HEK293 (cell line): ENCODE measurements at regions not wholly inside any gene's neighbourhood (a gene's known extent, or its start where the extent isn't known, plus 50 kb on each side); places are given as distances from the start of the nearest gene placed in this dataset.

Experiments
- CTCF ChIA-PET: fragments of 350-600 bp; formaldehyde crosslinking; extraction: SDS; loops from one replicate; lab custom pipeline; 2021; ENCODE audit warnings: antibody characterized with exemption; lab: Yijun Ruan, JAX
- POLR2A ChIA-PET: fragments of 300-600 bp; formaldehyde crosslinking; extraction: SDS; loops from one replicate; lab custom pipeline; 2020; ENCODE audit warnings: antibody characterized with exemption, inconsistent platforms; lab: Yijun Ruan, JAX
- H3K27ac ChIP-seq: fragments of 200-500 bp; sonication (Bioruptor generic); 2 replicates; pipeline ENCODE4 v1.5.1; 2014; ENCODE audit warnings: low read depth, low read length, control low read depth, inconsistent platforms; ENCODE audit errors: extremely low read depth
- H3K36me3 ChIP-seq, 2 experiments: fragments of 200-500 bp in 1 of 2; sonication (Bioruptor generic) in 1 of 2; 1 replicate in 1 of 2; 2 replicates in 1 of 2; pipeline ENCODE4 v1.5.1; 2014 to 2017; ENCODE audit warnings: inconsistent platforms in 2 of 2, low read length in 2 of 2; ENCODE audit not compliant: control insufficient read depth in 2 of 2, insufficient read depth in 1 of 2
- H3K4me1 ChIP-seq: fragments of 200-500 bp; sonication (Bioruptor generic); 2 replicates; pipeline ENCODE4 v1.5.1; 2014; ENCODE audit warnings: mild to moderate bottlenecking, low read length, inconsistent platforms; ENCODE audit not compliant: control insufficient read depth, insufficient read depth
- H3K4me3 ChIP-seq: 2 replicates; pipeline ENCODE4 v1.5.1; 2011; ENCODE audit warnings: low read depth, mild to moderate bottlenecking, control low read depth, low read length, moderate library complexity
- H3K9me3 ChIP-seq: fragments of 200-500 bp; sonication (Bioruptor generic); 2 replicates; pipeline ENCODE4 v1.5.1; 2014; ENCODE audit warnings: low read depth, low read length, inconsistent platforms; ENCODE audit not compliant: control insufficient read depth, insufficient read depth
- AEBP2 ChIP-seq: fragments of 450-650 bp; formaldehyde crosslinking; IDR thresholded peaks from 2 replicates; pipeline ENCODE4 v1.5.1; 2016; ENCODE audit warnings: missing biosample characterization, missing genetic modification characterization, borderline replicate concordance
- HOXA7 ChIP-seq: sonication (generic); formaldehyde crosslinking; IDR thresholded peaks from 2 replicates; pipeline ENCODE4 v1.8.1; 2022; ENCODE audit warnings: missing genetic modification reagents, borderline replicate concordance
- KLF16 ChIP-seq: fragments of 450-650 bp; formaldehyde crosslinking; IDR thresholded peaks from 2 replicates; pipeline ENCODE4 v1.5.1; 2017; ENCODE audit warnings: missing biosample characterization, missing genetic modification characterization
- MYNN ChIP-seq: fragments of 450-650 bp; formaldehyde crosslinking; IDR thresholded peaks from 2 replicates; pipeline ENCODE4 v1.5.1; 2016; ENCODE audit warnings: missing biosample characterization, missing genetic modification characterization, borderline replicate concordance
- PRDM1 ChIP-seq: fragments of 450-650 bp; formaldehyde crosslinking; IDR thresholded peaks from 2 replicates; pipeline ENCODE4; 2016; ENCODE audit warnings: missing biosample characterization, missing genetic modification characterization
- PRDM2 ChIP-seq: fragments of 450-650 bp; formaldehyde crosslinking; IDR thresholded peaks from 2 replicates; pipeline ENCODE4 v1.5.1; 2016; ENCODE audit warnings: missing biosample characterization, missing genetic modification characterization, borderline replicate concordance
- RBAK ChIP-seq: fragments of 450-650 bp; formaldehyde crosslinking; IDR thresholded peaks from 2 replicates; pipeline ENCODE4 v1.5.1; 2016; ENCODE audit warnings: missing biosample characterization, missing genetic modification characterization
- ZNF112 ChIP-seq: fragments of 450-650 bp; formaldehyde crosslinking; IDR thresholded peaks from 2 replicates; pipeline ENCODE4 v1.5.0; 2017; ENCODE audit warnings: missing biosample characterization, missing genetic modification characterization
- ZNF132 ChIP-seq: fragments of 450-650 bp; formaldehyde crosslinking; IDR thresholded peaks from 2 replicates; pipeline ENCODE4 v1.5.1; 2017; ENCODE audit warnings: missing biosample characterization, missing genetic modification characterization, borderline replicate concordance
- ZNF214 ChIP-seq: fragments of 450-650 bp; formaldehyde crosslinking; IDR thresholded peaks from 2 replicates; pipeline ENCODE4 v1.5.1; 2017; ENCODE audit warnings: missing biosample characterization, mild to moderate bottlenecking, missing genetic modification characterization, borderline replicate concordance
- ZNF274 ChIP-seq, 2 experiments: fragments of 200-500 bp in 1 of 2; fragments of 450-650 bp in 1 of 2; sonication (Bioruptor generic) in 1 of 2; formaldehyde crosslinking in 1 of 2; IDR thresholded peaks; 2 replicates each; pipeline versions ENCODE4 v1.5.1 to v1.6.1; 2014 to 2016; ENCODE audit warnings: borderline replicate concordance in 1 of 2, inconsistent platforms in 1 of 2, low read length in 1 of 2, missing biosample characterization in 1 of 2, missing genetic modification characterization in 1 of 2
- ZNF324 ChIP-seq: fragments of 450-650 bp; formaldehyde crosslinking; IDR thresholded peaks from 2 replicates; pipeline ENCODE4 v1.5.1; 2016; ENCODE audit warnings: missing biosample characterization, missing genetic modification characterization
- ZNF426 ChIP-seq: fragments of 450-650 bp; formaldehyde crosslinking; IDR thresholded peaks from 2 replicates; pipeline ENCODE4 v1.5.1; 2017; ENCODE audit warnings: missing biosample characterization, missing genetic modification characterization, mild to moderate bottlenecking, inconsistent platforms, moderate library complexity
- ZNF561 ChIP-seq: fragments of 450-650 bp; IDR thresholded peaks from 2 replicates; pipeline ENCODE4 v1.5.1; 2018; ENCODE audit warnings: missing biosample characterization, missing genetic modification characterization, borderline replicate concordance
- ZNF610 ChIP-seq: fragments of 450-650 bp; formaldehyde crosslinking; IDR thresholded peaks from 2 replicates; pipeline ENCODE4 v1.5.1; 2016; ENCODE audit warnings: missing biosample characterization, missing genetic modification characterization, borderline replicate concordance
- ZNF658 ChIP-seq: fragments of 450-650 bp; formaldehyde crosslinking; IDR thresholded peaks from 2 replicates; pipeline ENCODE4; 2016; ENCODE audit warnings: missing biosample characterization, missing genetic modification characterization
- ZNF692 ChIP-seq: fragments of 450-650 bp; formaldehyde crosslinking; IDR thresholded peaks from 2 replicates; pipeline ENCODE4 v1.5.1; 2016; ENCODE audit warnings: missing biosample characterization, missing genetic modification characterization
- ZNF701 ChIP-seq: fragments of 450-650 bp; formaldehyde crosslinking; IDR thresholded peaks from 2 replicates; pipeline ENCODE4 v1.5.1; 2016; ENCODE audit warnings: missing biosample characterization, missing genetic modification characterization
- TF ChIP-seq, protein P1 (sequence below): fragments of 450-650 bp; formaldehyde crosslinking; IDR thresholded peaks from 2 replicates; pipeline ENCODE4 v1.5.0; 2017; ENCODE audit warnings: missing biosample characterization, missing genetic modification characterization, borderline replicate concordance
- TF ChIP-seq, protein P2 (sequence below): fragments of 450-650 bp; formaldehyde crosslinking; IDR thresholded peaks from 2 replicates; pipeline ENCODE4 v1.5.1; 2017; ENCODE audit warnings: missing biosample characterization, missing genetic modification characterization

- H3K9me3 ChIP-seq, result no peaks in the 10 kb centered on the region
- ChIA-PET CTCF (no interaction called here), POLR2A (no interaction called here)
- no peak overlapping the region for H3K27ac ChIP-seq
- TF ChIP-seq RBAK (tag by site-specific recombination) (no peak), ZNF324 (tag by site-specific recombination) (no peak), ZNF561 (tag by site-specific recombination) (no peak), ZNF658 (no peak), ZNF132 (tag by site-specific recombination) (no peak), ZNF692 (tag by site-specific recombination) (no peak), ZNF426 (tag by site-specific recombination) (no peak), ZNF274 (IDR thresholded peaks at IDR 0.05; ENCODE audit: low read length) (no peak), ZNF274 (tag by site-specific recombination; IDR thresholded peaks at IDR 0.05; ENCODE audit: borderline replicate concordance) (no peak)
- TF ChIP-seq, protein P1, sequence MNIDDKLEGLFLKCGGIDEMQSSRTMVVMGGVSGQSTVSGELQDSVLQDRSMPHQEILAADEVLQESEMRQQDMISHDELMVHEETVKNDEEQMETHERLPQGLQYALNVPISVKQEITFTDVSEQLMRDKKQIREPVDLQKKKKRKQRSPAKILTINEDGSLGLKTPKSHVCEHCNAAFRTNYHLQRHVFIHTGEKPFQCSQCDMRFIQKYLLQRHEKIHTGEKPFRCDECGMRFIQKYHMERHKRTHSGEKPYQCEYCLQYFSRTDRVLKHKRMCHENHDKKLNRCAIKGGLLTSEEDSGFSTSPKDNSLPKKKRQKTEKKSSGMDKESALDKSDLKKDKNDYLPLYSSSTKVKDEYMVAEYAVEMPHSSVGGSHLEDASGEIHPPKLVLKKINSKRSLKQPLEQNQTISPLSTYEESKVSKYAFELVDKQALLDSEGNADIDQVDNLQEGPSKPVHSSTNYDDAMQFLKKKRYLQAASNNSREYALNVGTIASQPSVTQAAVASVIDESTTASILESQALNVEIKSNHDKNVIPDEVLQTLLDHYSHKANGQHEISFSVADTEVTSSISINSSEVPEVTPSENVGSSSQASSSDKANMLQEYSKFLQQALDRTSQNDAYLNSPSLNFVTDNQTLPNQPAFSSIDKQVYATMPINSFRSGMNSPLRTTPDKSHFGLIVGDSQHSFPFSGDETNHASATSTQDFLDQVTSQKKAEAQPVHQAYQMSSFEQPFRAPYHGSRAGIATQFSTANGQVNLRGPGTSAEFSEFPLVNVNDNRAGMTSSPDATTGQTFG (tag by site-specific recombination), result no peak
- H3K4me3 ChIP-seq, result no peak overlapping the region
- H3K4me1 ChIP-seq, result no peaks in the 10 kb centered on the region
- no peaks in the 10 kb centered on the region for H3K36me3 ChIP-seq
These were observed 448.4 kb downstream of the RPS6KC1 start for GRCh38 chr1:213499444-213499843.

GRCh38 chr1:213507472-213508223 is 456.6 kb downstream of the RPS6KC1 start:
- H3K4me3 ChIP-seq, result no peak overlapping the region
- POLR2A ChIA-PET, result no interaction called here

More at GRCh38 chr1:213507472-213508223, 456.6 kb downstream of the RPS6KC1 start:
- Histone ChIP-seq H3K36me3 (no peaks in the 10 kb centered on the region), H3K9me3 (no peaks in the 10 kb centered on the region), H3K27ac (no peak overlapping the region), H3K4me1 (no peaks in the 10 kb centered on the region)
- TF ChIP-seq ZNF214 (tag by site-specific recombination) (no peak), PRDM2 (tag by site-specific recombination) (no peak), ZNF701 (no peak), MYNN (no peak), ZNF610 (tag by site-specific recombination) (no peak), ZNF112 (tag by site-specific recombination) (no peak), KLF16 (tag by site-specific recombination) (no peak), ZNF426 (tag by site-specific recombination) (no peak), AEBP2 (tag by site-specific recombination) (no peak), HOXA7 (CRISPR knock-in tag) (no peak), PRDM1 (tag by site-specific recombination) (no peak)
- TF ChIP-seq, protein P2, sequence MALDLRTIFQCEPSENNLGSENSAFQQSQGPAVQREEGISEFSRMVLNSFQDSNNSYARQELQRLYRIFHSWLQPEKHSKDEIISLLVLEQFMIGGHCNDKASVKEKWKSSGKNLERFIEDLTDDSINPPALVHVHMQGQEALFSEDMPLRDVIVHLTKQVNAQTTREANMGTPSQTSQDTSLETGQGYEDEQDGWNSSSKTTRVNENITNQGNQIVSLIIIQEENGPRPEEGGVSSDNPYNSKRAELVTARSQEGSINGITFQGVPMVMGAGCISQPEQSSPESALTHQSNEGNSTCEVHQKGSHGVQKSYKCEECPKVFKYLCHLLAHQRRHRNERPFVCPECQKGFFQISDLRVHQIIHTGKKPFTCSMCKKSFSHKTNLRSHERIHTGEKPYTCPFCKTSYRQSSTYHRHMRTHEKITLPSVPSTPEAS (tag by site-specific recombination), result no peak
- CTCF ChIA-PET, result interaction anchor here (0.6 kb wide), 1 partner anchor 25 kb away, joined by 4 read pairs; no protein-coding TSS in a partner anchor
